ENCODE measurements at regions not wholly inside any gene's neighbourhood (a gene's known extent, or its start where the extent isn't known, plus 50 kb on each side); places are given as distances from the start of the nearest gene placed in this dataset.

- no peaks in the 10 kb centered on the region for H3K9me3 ChIP-seq
- H3K4me3 ChIP-seq (ENCODE audit: low read depth in 1 of 2, low read length in 1 of 2) = no peak overlapping the region
- H3K36me3 ChIP-seq = no peaks in the 10 kb centered on the region
- no peak for TF ChIP-seq CTCF (IDR thresholded peaks at IDR 0.05)
- H3K27ac ChIP-seq = no peak overlapping the region
- no peaks in the 10 kb centered on the region for H3K4me1 ChIP-seq (ENCODE audit: control insufficient read depth in 1 of 2, insufficient read depth in 1 of 2, low read depth in 1 of 2, low read length in 1 of 2)
- H3K27me3 ChIP-seq = no peaks in the 10 kb centered on the region
Observed at GRCh38 chr9:100671898-100672297, 94.0 kb downstream of the CAVIN4 start.

GRCh38 chr9:100673249-100673648 is 95.4 kb downstream of the CAVIN4 start:
- Histone ChIP-seq H3K4me3 (ENCODE audit: low read depth in 1 of 2, low read length in 1 of 2) (no peak overlapping the region), H3K27me3 (no peaks in the 10 kb centered on the region), H3K27ac (no peak overlapping the region), H3K9me3 (no peaks in the 10 kb centered on the region), H3K36me3 (no peaks in the 10 kb centered on the region), H3K4me1 (ENCODE audit: control insufficient read depth in 1 of 2, insufficient read depth in 1 of 2, low read depth in 1 of 2, low read length in 1 of 2) (no peaks in the 10 kb centered on the region)
- no peak for TF ChIP-seq CTCF (IDR thresholded peaks at IDR 0.05)

- Histone ChIP-seq H3K36me3 (no peaks in the 10 kb centered on the region), H3K27ac (no peak overlapping the region)
- no peak for TF ChIP-seq CTCF (IDR thresholded peaks at IDR 0.05)
Observed at GRCh38 chr9:100674419-100675122, 96.7 kb downstream of the CAVIN4 start.

GRCh38 chr9:100679834-100680233 is 102.0 kb downstream of the CAVIN4 start:
- H3K27ac ChIP-seq = no peak overlapping the region
- H3K36me3 ChIP-seq = no peaks in the 10 kb centered on the region
- no peaks in the 10 kb centered on the region for H3K9me3 ChIP-seq
- no peaks in the 10 kb centered on the region for H3K4me1 ChIP-seq (ENCODE audit: control insufficient read depth in 1 of 2, insufficient read depth in 1 of 2, low read depth in 1 of 2, low read length in 1 of 2)
- no peaks in the 10 kb centered on the region for H3K27me3 ChIP-seq
- TF ChIP-seq CTCF (IDR thresholded peaks at IDR 0.05) = no peak
- H3K4me3 ChIP-seq (ENCODE audit: low read depth in 1 of 2, low read length in 1 of 2) = no peak overlapping the region

More at GRCh38 chr9:100674419-100675122, 96.7 kb downstream of the CAVIN4 start:
- H3K9me3 ChIP-seq = no peaks in the 10 kb centered on the region
- no peaks in the 10 kb centered on the region for H3K27me3 ChIP-seq
- no peaks in the 10 kb centered on the region for H3K4me1 ChIP-seq (ENCODE audit: control insufficient read depth in 1 of 2, insufficient read depth in 1 of 2, low read depth in 1 of 2, low read length in 1 of 2)
- H3K4me3 ChIP-seq (ENCODE audit: low read depth in 1 of 2, low read length in 1 of 2) = no peak overlapping the region

- H3K9me3 ChIP-seq = no peaks in the 10 kb centered on the region
- TF ChIP-seq CTCF (IDR thresholded peaks at IDR 0.05) = no peak
- no peaks in the 10 kb centered on the region for H3K36me3 ChIP-seq
- no peaks in the 10 kb centered on the region for H3K4me1 ChIP-seq (ENCODE audit: control insufficient read depth in 1 of 2, insufficient read depth in 1 of 2, low read depth in 1 of 2, low read length in 1 of 2)
- H3K27me3 ChIP-seq = peaks cover 6% of the 10 kb centered on the region
- H3K4me3 ChIP-seq (ENCODE audit: low read depth in 1 of 2, low read length in 1 of 2) = no peak overlapping the region
- H3K27ac ChIP-seq = no peak overlapping the region
Observed at GRCh38 chr9:100686420-100686819, 108.5 kb downstream of the CAVIN4 start.

Measured in neutrophil (primary cell).